HT-29 (cell line): ENCODE measurements at regions not wholly inside any gene's neighbourhood (a gene's known extent, or its start where the extent isn't known, plus 50 kb on each side); places are given as distances from the start of the nearest gene placed in this dataset. TPM values are rescaled to one million over a fixed set of nuclear protein-coding genes. Genes with fewer than 3 reads are reported as not detected.

Experiments
- DNase-seq: peaks from one replicate; pipeline ENCODE4 v3.0.0-alpha.2; 2015; ENCODE audit warnings: low spot score
- small RNA-seq: library from RNA; depleted of rRNA; stranded (forward); fragments of <200 nt; gene quantifications from one replicate; pipeline ENCODE3, GENCODE V24; 2014

GRCh38 chrX:114332766-114333165, 251.1 kb upstream of the HTR2C start:
- no peak for DNase-seq

GRCh38 chrX:114334473-114334982, 249.4 kb upstream of the HTR2C start:
- DNase-seq, result no peak

- DNase-seq, result no peak
Observed at GRCh38 chrX:114338870-114339269, 245.0 kb upstream of the HTR2C start.

- peak; percentile 45 for DNase-seq
Observed at GRCh38 chrX:114344756-114345349, 239.0 kb upstream of the HTR2C start.

GRCh38 chrX:114361076-114361725, 222.7 kb upstream of the HTR2C start:
- no peak for DNase-seq

- no peak for DNase-seq
Observed at GRCh38 chrX:114363346-114363745, 220.5 kb upstream of the HTR2C start.

- peak; percentile 3 for DNase-seq
Observed at GRCh38 chrX:114365065-114365834, 218.6 kb upstream of the HTR2C start.

GRCh38 chrX:114372937-114373336, 210.9 kb upstream of the HTR2C start:
- no peak for DNase-seq

- DNase-seq, result no peak
Observed at GRCh38 chrX:114390251-114390796, 193.6 kb upstream of the HTR2C start.

Small RNAs in the stretch of these regions (small RNA-seq; reads per million reads assigned to genes)
- gene AL953862.1, result not detected
